ENCODE measurements at regions not wholly inside any gene's neighbourhood (a gene's known extent, or its start where the extent isn't known, plus 50 kb on each side); places are given as distances from the start of the nearest gene placed in this dataset.

DNA sequence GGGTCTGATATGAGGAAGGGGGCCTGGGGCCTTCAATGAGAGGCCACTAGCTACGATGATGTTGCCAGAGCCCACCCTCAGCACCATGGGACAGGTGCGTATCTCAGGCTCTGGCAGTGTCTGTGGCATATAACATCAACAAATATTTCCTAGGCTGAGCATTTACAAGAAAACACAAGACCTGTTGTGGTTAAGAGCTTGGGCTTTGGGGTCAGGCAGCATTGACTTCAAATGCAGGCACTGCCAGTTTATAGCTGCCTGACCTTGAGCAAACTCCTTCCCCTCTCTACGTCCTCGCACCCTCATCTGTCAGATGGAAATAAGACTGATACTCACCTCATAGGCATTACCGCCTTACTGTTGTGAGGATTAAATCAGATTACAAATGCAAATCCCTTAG, 156.0 kb downstream of the KATNAL1 start:
- Mint-ChIP-seq H3K9me3 (no peaks in the 10 kb centered on the region), H3K36me3 (no peaks in the 10 kb centered on the region), H3K4me3 (no peak overlapping the region), H3K27me3 (ENCODE audit: low read depth) (peaks cover 15% of the 10 kb centered on the region), H3K4me1 (peaks cover 7% of the 10 kb centered on the region), H3K27ac (no peak overlapping the region)
- no peak for DNase-seq (ENCODE audit: low spot score in 2 of 2, unreplicated experiment in 2 of 2)
- TF ChIP-seq, protein P1, sequence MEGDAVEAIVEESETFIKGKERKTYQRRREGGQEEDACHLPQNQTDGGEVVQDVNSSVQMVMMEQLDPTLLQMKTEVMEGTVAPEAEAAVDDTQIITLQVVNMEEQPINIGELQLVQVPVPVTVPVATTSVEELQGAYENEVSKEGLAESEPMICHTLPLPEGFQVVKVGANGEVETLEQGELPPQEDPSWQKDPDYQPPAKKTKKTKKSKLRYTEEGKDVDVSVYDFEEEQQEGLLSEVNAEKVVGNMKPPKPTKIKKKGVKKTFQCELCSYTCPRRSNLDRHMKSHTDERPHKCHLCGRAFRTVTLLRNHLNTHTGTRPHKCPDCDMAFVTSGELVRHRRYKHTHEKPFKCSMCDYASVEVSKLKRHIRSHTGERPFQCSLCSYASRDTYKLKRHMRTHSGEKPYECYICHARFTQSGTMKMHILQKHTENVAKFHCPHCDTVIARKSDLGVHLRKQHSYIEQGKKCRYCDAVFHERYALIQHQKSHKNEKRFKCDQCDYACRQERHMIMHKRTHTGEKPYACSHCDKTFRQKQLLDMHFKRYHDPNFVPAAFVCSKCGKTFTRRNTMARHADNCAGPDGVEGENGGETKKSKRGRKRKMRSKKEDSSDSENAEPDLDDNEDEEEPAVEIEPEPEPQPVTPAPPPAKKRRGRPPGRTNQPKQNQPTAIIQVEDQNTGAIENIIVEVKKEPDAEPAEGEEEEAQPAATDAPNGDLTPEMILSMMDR (IDR thresholded peaks at IDR 0.05; ENCODE audit: unreplicated experiment): no peak

GRCh38 chr13:30149248-30149647, 158.1 kb downstream of the KATNAL1 start:
- Mint-ChIP-seq H3K4me3 (no peak overlapping the region), H3K36me3 (no peaks in the 10 kb centered on the region), H3K4me1 (peaks cover 14% of the 10 kb centered on the region), H3K27me3 (ENCODE audit: low read depth) (peaks cover 3% of the 10 kb centered on the region), H3K27ac (no peak overlapping the region), H3K9me3 (no peaks in the 10 kb centered on the region)
- no peak for DNase-seq (ENCODE audit: low spot score in 2 of 2, unreplicated experiment in 2 of 2)
- TF ChIP-seq, protein P1 (IDR thresholded peaks at IDR 0.05; ENCODE audit: unreplicated experiment): no peak

GRCh38 chr13:30148786-30149185, 158.6 kb downstream of the KATNAL1 start:
- H3K4me1 Mint-ChIP-seq: peaks cover 14% of the 10 kb centered on the region

GRCh38 chr13:30148171-30148754, 159.1 kb downstream of the KATNAL1 start:
- Mint-ChIP-seq H3K4me3 (no peak overlapping the region), H3K9me3 (no peaks in the 10 kb centered on the region), H3K36me3 (no peaks in the 10 kb centered on the region), H3K4me1 (peaks cover 18% of the 10 kb centered on the region), H3K27me3 (ENCODE audit: low read depth) (no peaks in the 10 kb centered on the region), H3K27ac (no peak overlapping the region)
- TF ChIP-seq, protein P1 (IDR thresholded peaks at IDR 0.05; ENCODE audit: unreplicated experiment): no peak
- no peak for DNase-seq (ENCODE audit: low spot score in 2 of 2, unreplicated experiment in 2 of 2)

More at GRCh38 chr13:30148786-30149185, 158.6 kb downstream of the KATNAL1 start:
- no peak overlapping the region for H3K4me3 Mint-ChIP-seq
- H3K9me3 Mint-ChIP-seq: no peaks in the 10 kb centered on the region
- H3K36me3 Mint-ChIP-seq: no peaks in the 10 kb centered on the region
- no peak overlapping the region for H3K27ac Mint-ChIP-seq
- no peak for DNase-seq (ENCODE audit: low spot score in 2 of 2, unreplicated experiment in 2 of 2)
- TF ChIP-seq, protein P1 (IDR thresholded peaks at IDR 0.05; ENCODE audit: unreplicated experiment): no peak
- no peaks in the 10 kb centered on the region for H3K27me3 Mint-ChIP-seq (ENCODE audit: low read depth)

GRCh38 chr13:30147421-30147820, 159.9 kb downstream of the KATNAL1 start:
- Mint-ChIP-seq H3K36me3 (no peaks in the 10 kb centered on the region), H3K27me3 (ENCODE audit: low read depth) (no peaks in the 10 kb centered on the region), H3K4me3 (no peak overlapping the region), H3K27ac (no peak overlapping the region), H3K4me1 (peaks cover 25% of the 10 kb centered on the region), H3K9me3 (no peaks in the 10 kb centered on the region)
- DNase-seq (ENCODE audit: low spot score in 2 of 2, unreplicated experiment in 2 of 2): no peak
- TF ChIP-seq, protein P1 (IDR thresholded peaks at IDR 0.05; ENCODE audit: unreplicated experiment): no peak

GRCh38 chr13:30147015-30147414, 160.3 kb downstream of the KATNAL1 start:
- no peak for DNase-seq (ENCODE audit: low spot score in 2 of 2, unreplicated experiment in 2 of 2)
- TF ChIP-seq, protein P1 (IDR thresholded peaks at IDR 0.05; ENCODE audit: unreplicated experiment): no peak
- no peak overlapping the region for H3K27ac Mint-ChIP-seq
- peaks cover 28% of the 10 kb centered on the region for H3K4me1 Mint-ChIP-seq
- H3K36me3 Mint-ChIP-seq: no peaks in the 10 kb centered on the region
- no peak overlapping the region for H3K4me3 Mint-ChIP-seq
- no peaks in the 10 kb centered on the region for H3K9me3 Mint-ChIP-seq
- H3K27me3 Mint-ChIP-seq (ENCODE audit: low read depth): no peaks in the 10 kb centered on the region
